ENCODE measurements at regions not wholly inside any gene's neighbourhood (a gene's known extent, or its start where the extent isn't known, plus 50 kb on each side); places are given as distances from the start of the nearest gene placed in this dataset.

- H3K4me3 ChIP-seq (ENCODE audit: extremely low read depth, insufficient read depth, low read length, poor library complexity, severe bottlenecking), result no peak overlapping the region
- no peaks in the 10 kb centered on the region for H3K36me3 ChIP-seq (ENCODE audit: control insufficient read depth, insufficient read depth, low read length)
- H3K4me1 ChIP-seq (ENCODE audit: control insufficient read depth, insufficient read depth, low read length, poor library complexity, severe bottlenecking), result no peaks in the 10 kb centered on the region
- 82 to 98% methylated on average over 5 of the region's 5 CpGs for WGBS, 2 experiments (ENCODE audit: insufficient coverage in 2 of 2)
- H3K9me3 ChIP-seq (ENCODE audit: control insufficient read depth, low read length), result peaks cover 4% of the 10 kb centered on the region
- no peak overlapping the region for H3K27ac ChIP-seq (ENCODE audit: low read depth, low read length, severe bottlenecking)
Observed at GRCh38 chr3:71854096-71854495, 69.1 kb upstream of the PROK2 start.

- WGBS, 2 experiments (ENCODE audit: insufficient coverage in 2 of 2), result 100% methylated on average over 1 of the region's 3 CpGs; no CpG with 5 or more reads in 1 of the 2 experiments
- peaks cover 5% of the 10 kb centered on the region for H3K9me3 ChIP-seq (ENCODE audit: control insufficient read depth, low read length)
- H3K4me1 ChIP-seq (ENCODE audit: control insufficient read depth, insufficient read depth, low read length, poor library complexity, severe bottlenecking), result no peaks in the 10 kb centered on the region
Observed at GRCh38 chr3:71851878-71852277, 66.9 kb upstream of the PROK2 start.

GRCh38 chr3:71850654-71851053, 65.7 kb upstream of the PROK2 start:
- WGBS, 2 experiments (ENCODE audit: insufficient coverage in 2 of 2), result 100% methylated on average over 1 of the region's 1 CpG; no CpG with 5 or more reads in 1 of the 2 experiments
- H3K4me1 ChIP-seq (ENCODE audit: control insufficient read depth, insufficient read depth, low read length, poor library complexity, severe bottlenecking), result no peaks in the 10 kb centered on the region
- H3K36me3 ChIP-seq (ENCODE audit: control insufficient read depth, insufficient read depth, low read length), result no peaks in the 10 kb centered on the region
- no peak overlapping the region for H3K4me3 ChIP-seq (ENCODE audit: extremely low read depth, insufficient read depth, low read length, poor library complexity, severe bottlenecking)
- H3K9me3 ChIP-seq (ENCODE audit: control insufficient read depth, low read length), result peaks cover 5% of the 10 kb centered on the region
- H3K27ac ChIP-seq (ENCODE audit: low read depth, low read length, severe bottlenecking), result no peak overlapping the region

More at GRCh38 chr3:71851878-71852277, 66.9 kb upstream of the PROK2 start:
- H3K27ac ChIP-seq (ENCODE audit: low read depth, low read length, severe bottlenecking), result no peak overlapping the region
- no peaks in the 10 kb centered on the region for H3K36me3 ChIP-seq (ENCODE audit: control insufficient read depth, insufficient read depth, low read length)
- H3K4me3 ChIP-seq (ENCODE audit: extremely low read depth, insufficient read depth, low read length, poor library complexity, severe bottlenecking), result no peak overlapping the region

GRCh38 chr3:71849681-71850080, 64.7 kb upstream of the PROK2 start:
- Histone ChIP-seq H3K27ac (ENCODE audit: low read depth, low read length, severe bottlenecking) (no peak overlapping the region), H3K9me3 (ENCODE audit: control insufficient read depth, low read length) (peaks cover 5% of the 10 kb centered on the region), H3K4me1 (ENCODE audit: control insufficient read depth, insufficient read depth, low read length, poor library complexity, severe bottlenecking) (no peaks in the 10 kb centered on the region), H3K4me3 (ENCODE audit: extremely low read depth, insufficient read depth, low read length, poor library complexity, severe bottlenecking) (no peak overlapping the region), H3K36me3 (ENCODE audit: control insufficient read depth, insufficient read depth, low read length) (no peaks in the 10 kb centered on the region)

- no peak overlapping the region for H3K27ac ChIP-seq (ENCODE audit: low read depth, low read length, severe bottlenecking)
- 89 to 95% methylated on average over 1 to 3 of the region's 4 CpGs for WGBS, 2 experiments (ENCODE audit: insufficient coverage in 2 of 2)
Observed at GRCh38 chr3:71847794-71848193, 62.8 kb upstream of the PROK2 start.

GRCh38 chr3:71846185-71846584, 61.2 kb upstream of the PROK2 start:
- 84 to 97% methylated on average over 5 to 8 of the region's 10 CpGs for WGBS, 2 experiments (ENCODE audit: insufficient coverage in 2 of 2)
- Histone ChIP-seq H3K27ac (ENCODE audit: low read depth, low read length, severe bottlenecking) (no peak overlapping the region), H3K4me1 (ENCODE audit: control insufficient read depth, insufficient read depth, low read length, poor library complexity, severe bottlenecking) (no peaks in the 10 kb centered on the region)

More at GRCh38 chr3:71847794-71848193, 62.8 kb upstream of the PROK2 start:
- Histone ChIP-seq H3K36me3 (ENCODE audit: control insufficient read depth, insufficient read depth, low read length) (no peaks in the 10 kb centered on the region), H3K9me3 (ENCODE audit: control insufficient read depth, low read length) (peaks cover 5% of the 10 kb centered on the region), H3K4me3 (ENCODE audit: extremely low read depth, insufficient read depth, low read length, poor library complexity, severe bottlenecking) (no peak overlapping the region), H3K4me1 (ENCODE audit: control insufficient read depth, insufficient read depth, low read length, poor library complexity, severe bottlenecking) (no peaks in the 10 kb centered on the region)

GRCh38 chr3:71843071-71843470, 58.1 kb upstream of the PROK2 start:
- no peak overlapping the region for H3K4me3 ChIP-seq (ENCODE audit: extremely low read depth, insufficient read depth, low read length, poor library complexity, severe bottlenecking)
- H3K27ac ChIP-seq (ENCODE audit: low read depth, low read length, severe bottlenecking), result no peak overlapping the region
- WGBS, 2 experiments (ENCODE audit: insufficient coverage in 2 of 2), result 91% methylated on average over 4 to 5 of the region's 6 CpGs
- no peaks in the 10 kb centered on the region for H3K4me1 ChIP-seq (ENCODE audit: control insufficient read depth, insufficient read depth, low read length, poor library complexity, severe bottlenecking)
- H3K9me3 ChIP-seq (ENCODE audit: control insufficient read depth, low read length), result no peaks in the 10 kb centered on the region
- H3K36me3 ChIP-seq (ENCODE audit: control insufficient read depth, insufficient read depth, low read length), result no peaks in the 10 kb centered on the region

More at GRCh38 chr3:71846185-71846584, 61.2 kb upstream of the PROK2 start:
- no peaks in the 10 kb centered on the region for H3K36me3 ChIP-seq (ENCODE audit: control insufficient read depth, insufficient read depth, low read length)
- peaks cover 5% of the 10 kb centered on the region for H3K9me3 ChIP-seq (ENCODE audit: control insufficient read depth, low read length)
- H3K4me3 ChIP-seq (ENCODE audit: extremely low read depth, insufficient read depth, low read length, poor library complexity, severe bottlenecking), result no peak overlapping the region

GRCh38 chr3:71838406-71838805, 53.5 kb upstream of the PROK2 start:
- Histone ChIP-seq H3K36me3 (ENCODE audit: control insufficient read depth, insufficient read depth, low read length) (no peaks in the 10 kb centered on the region), H3K4me3 (ENCODE audit: extremely low read depth, insufficient read depth, low read length, poor library complexity, severe bottlenecking) (no peak overlapping the region)

More at GRCh38 chr3:71838406-71838805, 53.5 kb upstream of the PROK2 start:
- no CpG with 5 or more reads among the region's 1 CpG for WGBS, 2 experiments (ENCODE audit: insufficient coverage in 2 of 2)
- no peak overlapping the region for H3K27ac ChIP-seq (ENCODE audit: low read depth, low read length, severe bottlenecking)
- H3K9me3 ChIP-seq (ENCODE audit: control insufficient read depth, low read length), result no peaks in the 10 kb centered on the region
- H3K4me1 ChIP-seq (ENCODE audit: control insufficient read depth, insufficient read depth, low read length, poor library complexity, severe bottlenecking), result no peaks in the 10 kb centered on the region
